HCT116 (cell line): ENCODE measurements at regions not wholly inside any gene's neighbourhood (a gene's known extent, or its start where the extent isn't known, plus 50 kb on each side); places are given as distances from the start of the nearest gene placed in this dataset.

Source experiments
- ATAC-seq: fragments of 200-7000 bp; cut with Tn5 transposase; 2 replicates; pipeline ENCODE4 v1.9.1; 2020; ENCODE audit warnings: mild to moderate bottlenecking, moderate library complexity
- BruUV-seq: library from RNA; stranded (reverse); fragments of 400-500 nt; replicated peaks from 2 replicates; lab custom pipeline; 2021; lab: Mats Ljungman, UMichigan
- CTCF ChIA-PET: fragments of 300-600 bp; sonication (Branson Sonifier 250); formaldehyde crosslinking; loops from one replicate; lab custom pipeline; 2021; ENCODE audit warnings: antibody characterized with exemption; lab: Charles Lee
- POLR2A ChIA-PET: fragments of 300-600, 350-600 bp; sonication (Branson Sonifier 250); formaldehyde crosslinking; loops from one replicate; lab custom pipeline; 2021; ENCODE audit warnings: antibody characterized with exemption; lab: Charles Lee
- RAD21 ChIA-PET, 2 experiments: fragments of 300-600 bp; sonication (Branson Sonifier 250); formaldehyde crosslinking; loops; one replicate each; lab custom pipeline; 2023; ENCODE audit warnings: low total read pairs in 2 of 2; ENCODE audit not compliant: uncharacterized antibody in 2 of 2, unreplicated experiment in 2 of 2, low non-redundant PET in 1 of 2; lab: Charles Lee
- DNase-seq: peaks from one replicate; pipeline ENCODE4 v3.0.0-alpha.2; 2010; ENCODE audit warnings: low read depth, low spot score
- H2AFZ ChIP-seq: fragments of 200-600 bp; shearing (Covaris generic), sonication (generic); 2 replicates; pipeline ENCODE4 v1.6.1; 2017; ENCODE audit warnings: low read depth, mixed run types, mixed read lengths, antibody characterized with exemption, low read length; ENCODE audit not compliant: poor library complexity, severe bottlenecking
- H3K27ac ChIP-seq: 2 replicates; pipeline ENCODE4 v1.5.1; 2012; ENCODE audit warnings: low read depth, low read length
- H3K27me3 ChIP-seq: fragments of 200-600 bp; sonication (generic); 2 replicates; pipeline ENCODE4 v1.6.1; 2016; ENCODE audit warnings: mixed run types, low read length, mixed read lengths; ENCODE audit not compliant: insufficient read depth
- H3K36me3 ChIP-seq, 2 experiments: fragments of 200-500 bp in 1 of 2; fragments of 200-600 bp in 1 of 2; sonication (Bioruptor generic) in 1 of 2; sonication (generic) in 1 of 2; 2 replicates each; pipeline versions ENCODE4 v1.5.1 to v1.6.1; 2014 to 2016; ENCODE audit warnings: low read length in 2 of 2, inconsistent platforms in 1 of 2, mixed read lengths in 1 of 2, mixed run types in 1 of 2; ENCODE audit not compliant: insufficient read depth in 2 of 2, control insufficient read depth in 1 of 2
- H3K4me1 ChIP-seq, 2 experiments: fragments of 200-600 bp in 1 of 2; sonication (generic) in 1 of 2; 2 replicates each; pipeline versions ENCODE4 v1.5.1 to v1.6.1; 2012 to 2017; ENCODE audit warnings: low read length in 2 of 2, inconsistent platforms in 1 of 2, mild to moderate bottlenecking in 1 of 2, mixed read lengths in 1 of 2, mixed run types in 1 of 2, moderate library complexity in 1 of 2; ENCODE audit not compliant: insufficient read depth in 2 of 2, control insufficient read depth in 1 of 2
- H3K4me2 ChIP-seq: fragments of 200-600 bp; sonication (generic); 2 replicates; pipeline ENCODE4 v1.6.1; 2017; ENCODE audit warnings: mixed run types, low read length, mixed read lengths
- H3K4me3 ChIP-seq, 2 experiments: fragments of 200-600 bp in 1 of 2; sonication (generic) in 1 of 2; replicated peaks in 1 of 2; 2 replicates each; pipeline ENCODE4 v1.5.1; 2011 to 2016; ENCODE audit warnings: low read length in 2 of 2, control low read depth in 1 of 2, low read depth in 1 of 2, mild to moderate bottlenecking in 1 of 2, mixed read lengths in 1 of 2, mixed run types in 1 of 2
- H3K79me2 ChIP-seq: fragments of 200-600 bp; sonication (generic); 2 replicates; pipeline ENCODE4 v1.6.1; 2017; ENCODE audit warnings: mild to moderate bottlenecking, mixed run types, low read length, moderate library complexity, mixed read lengths; ENCODE audit not compliant: insufficient read depth
- H3K9ac ChIP-seq: fragments of 200-600 bp; sonication (generic); 2 replicates; pipeline ENCODE4 v1.6.1; 2016; ENCODE audit warnings: low read length, mixed read lengths
- H3K9me2 ChIP-seq: fragments of 200-600 bp; sonication (generic), shearing (Covaris generic); 2 replicates; pipeline ENCODE4 v1.6.1; 2017; ENCODE audit warnings: mixed run types, mild to moderate bottlenecking, moderate library complexity; ENCODE audit not compliant: insufficient read depth
- H3K9me3 ChIP-seq, 2 experiments: fragments of 200-500 bp in 1 of 2; fragments of 200-600 bp in 1 of 2; sonication (Bioruptor generic) in 1 of 2; sonication (generic) in 1 of 2; 2 replicates each; pipeline ENCODE4 v1.6.1; 2014 to 2017; ENCODE audit warnings: low read length in 2 of 2, mixed read lengths in 2 of 2, inconsistent platforms in 1 of 2, low read depth in 1 of 2, mild to moderate bottlenecking in 1 of 2, mixed run types in 1 of 2, moderate library complexity in 1 of 2; ENCODE audit not compliant: control insufficient read depth in 1 of 2, insufficient read depth in 1 of 2
- H4K20me1 ChIP-seq: fragments of 200-600 bp; sonication (generic), shearing (Covaris generic); 2 replicates; pipeline ENCODE4 v1.6.1; 2017; ENCODE audit warnings: mixed run types, mild to moderate bottlenecking, moderate library complexity; ENCODE audit not compliant: insufficient read depth
- CBX3 ChIP-seq: IDR thresholded peaks from 2 replicates; pipeline ENCODE4 v1.6.1; 2012; ENCODE audit warnings: low read depth
- EZH2 ChIP-seq: fragments of 200-600 bp; sonication (generic); IDR thresholded peaks from 2 replicates; pipeline ENCODE4 v1.6.1; 2017; ENCODE audit warnings: antibody characterized with exemption, mixed run types
- JUND ChIP-seq: IDR thresholded peaks from 2 replicates; pipeline ENCODE4 v1.6.1; 2012
- RAD21 ChIP-seq: IDR thresholded peaks from 2 replicates; pipeline ENCODE4 v1.6.1; 2012; ENCODE audit warnings: low read depth, mild to moderate bottlenecking
- SIN3A ChIP-seq: IDR thresholded peaks from 2 replicates; pipeline ENCODE4 v1.6.1; 2012; ENCODE audit warnings: low read depth
- YY1 ChIP-seq: IDR thresholded peaks from 2 replicates; pipeline ENCODE4 v1.6.1; 2011; ENCODE audit warnings: low read length, low read depth, moderate library complexity, mild to moderate bottlenecking; ENCODE audit not compliant: insufficient replicate concordance; ENCODE audit errors: extremely low read depth
- ZBTB33 ChIP-seq: IDR thresholded peaks from 2 replicates; pipeline ENCODE4 v1.6.1; 2011; ENCODE audit warnings: mild to moderate bottlenecking, low read length, moderate library complexity; ENCODE audit not compliant: insufficient replicate concordance; ENCODE audit errors: extremely low read depth
- intact Hi-C: fragments of 100-400 bp; cut with micrococcal nuclease; formaldehyde crosslinking; loops from 2 replicates; pipeline ENCODE4 v1.10.0; 2022
- TF ChIP-seq, protein P1 (sequence below), 3 experiments: fragments of 200-600 bp in 1 of 3; sonication (generic) in 1 of 3; IDR thresholded peaks in 2 of 3; conservative IDR thresholded peaks in 1 of 3; 2 replicates each; pipeline ENCODE4 v1.5.1; 2012 to 2017; ENCODE audit warnings: low read depth in 2 of 3, low read length in 2 of 3, antibody characterized with exemption in 1 of 3, borderline replicate concordance in 1 of 3, control low read depth in 1 of 3, mild to moderate bottlenecking in 1 of 3, mixed read lengths in 1 of 3, mixed run types in 1 of 3, moderate library complexity in 1 of 3; ENCODE audit not compliant: insufficient read depth in 1 of 3
- TF ChIP-seq, protein P2 (sequence below): IDR thresholded peaks from 2 replicates; pipeline ENCODE4 v1.6.1; 2012

GRCh38 chr12:5171701-5172100, 128.0 kb downstream of the KCNA5 start:
- intact Hi-C loops = loop anchor here (1.0 to 10.0 kb wide), 4 partner anchors 271 to 933 kb away; no protein-coding TSS in a partner anchor
- TF ChIP-seq, protein P1, sequence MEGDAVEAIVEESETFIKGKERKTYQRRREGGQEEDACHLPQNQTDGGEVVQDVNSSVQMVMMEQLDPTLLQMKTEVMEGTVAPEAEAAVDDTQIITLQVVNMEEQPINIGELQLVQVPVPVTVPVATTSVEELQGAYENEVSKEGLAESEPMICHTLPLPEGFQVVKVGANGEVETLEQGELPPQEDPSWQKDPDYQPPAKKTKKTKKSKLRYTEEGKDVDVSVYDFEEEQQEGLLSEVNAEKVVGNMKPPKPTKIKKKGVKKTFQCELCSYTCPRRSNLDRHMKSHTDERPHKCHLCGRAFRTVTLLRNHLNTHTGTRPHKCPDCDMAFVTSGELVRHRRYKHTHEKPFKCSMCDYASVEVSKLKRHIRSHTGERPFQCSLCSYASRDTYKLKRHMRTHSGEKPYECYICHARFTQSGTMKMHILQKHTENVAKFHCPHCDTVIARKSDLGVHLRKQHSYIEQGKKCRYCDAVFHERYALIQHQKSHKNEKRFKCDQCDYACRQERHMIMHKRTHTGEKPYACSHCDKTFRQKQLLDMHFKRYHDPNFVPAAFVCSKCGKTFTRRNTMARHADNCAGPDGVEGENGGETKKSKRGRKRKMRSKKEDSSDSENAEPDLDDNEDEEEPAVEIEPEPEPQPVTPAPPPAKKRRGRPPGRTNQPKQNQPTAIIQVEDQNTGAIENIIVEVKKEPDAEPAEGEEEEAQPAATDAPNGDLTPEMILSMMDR (IDR thresholded peaks at IDR 0.05 in 2 of 3, conservative IDR thresholded peaks at IDR 0.05 in 1 of 3; ENCODE audit: borderline replicate concordance in 1 of 3, insufficient read depth in 1 of 3, low read depth in 2 of 3, low read length in 2 of 3) = peak; percentile 51 to 75 (median 67); a peak in 5 of 6 replicates
- TF ChIP-seq RAD21 = peak; percentile 80
- TF ChIP-seq EZH2 = no peak
- H3K9ac ChIP-seq = no peak overlapping the region
- no peaks in the 10 kb centered on the region for H3K27me3 ChIP-seq
- RAD21 ChIA-PET = no interaction called here
- H3K27ac ChIP-seq = no peak overlapping the region
- CTCF ChIA-PET = interaction anchor here (1.0 kb wide), 1 partner anchor 817 kb away, joined by 3 read pairs; no protein-coding TSS in a partner anchor
- no peak overlapping the region for H2AFZ ChIP-seq
- H3K36me3 ChIP-seq = peaks cover 0 to 2% of the 10 kb centered on the region in 2 experiments; a peak in 1 of 4 replicates
- DNase-seq (peak; percentile 23), ATAC-seq (peak; percentile 36)
- H3K4me3 ChIP-seq = no peak overlapping the region
- peaks cover 20 to 48% of the 10 kb centered on the region in 2 experiments for H3K4me1 ChIP-seq
- no peaks in the 10 kb centered on the region for H4K20me1 ChIP-seq
- no peaks in the 10 kb centered on the region for H3K9me3 ChIP-seq
- no peaks in the 10 kb centered on the region for H3K79me2 ChIP-seq
- no TSS peak for BruUV-seq
- H3K9me2 ChIP-seq = no peaks in the 10 kb centered on the region
- H3K4me2 ChIP-seq = no peak overlapping the region
- POLR2A ChIA-PET = no interaction called here

GRCh38 chr12:5172886-5173285, 129.2 kb downstream of the KCNA5 start:
- no peaks in the 10 kb centered on the region for H3K9me2 ChIP-seq
- H3K9me3 ChIP-seq = no peaks in the 10 kb centered on the region
- RAD21 ChIA-PET = interaction anchor here in 1 of 2 experiments (1.1 kb wide), 1 partner anchor 27 kb away, joined by 3 read pairs; no protein-coding TSS in a partner anchor
- no peaks in the 10 kb centered on the region for H3K79me2 ChIP-seq
- peak overlapping the region in 1 of 2 experiments; percentile 31; a peak in 2 of 4 replicates for H3K4me3 ChIP-seq
- POLR2A ChIA-PET = no interaction called here
- H4K20me1 ChIP-seq = no peaks in the 10 kb centered on the region
- peaks cover 0 to 2% of the 10 kb centered on the region in 2 experiments; a peak in 1 of 4 replicates for H3K36me3 ChIP-seq
- peak overlapping the region; percentile 69 for H3K4me2 ChIP-seq
- no peaks in the 10 kb centered on the region for H3K27me3 ChIP-seq
- CTCF ChIA-PET = interaction anchor here (0.6 to 2.1 kb wide), 4 partner anchors 256 to 816 kb away, joined by 3 to 5 read pairs (median 4); no protein-coding TSS in a partner anchor
- peak overlapping the region; percentile 50 for H3K9ac ChIP-seq
- H2AFZ ChIP-seq = no peak overlapping the region
- no TSS peak for BruUV-seq
- H3K27ac ChIP-seq = peak overlapping the region; percentile 47; the same call in 1 of the 2 replicates
- H3K4me1 ChIP-seq = peaks cover 31 to 53% of the 10 kb centered on the region in 2 experiments
- no peak for DNase-seq
- TF ChIP-seq JUND = no peak
- no peak for TF ChIP-seq CBX3
- TF ChIP-seq RAD21 = no peak
- TF ChIP-seq SIN3A = no peak
- TF ChIP-seq ZBTB33 = no peak
- TF ChIP-seq, protein P1 (IDR thresholded peaks at IDR 0.05 in 2 of 3, conservative IDR thresholded peaks at IDR 0.05 in 1 of 3; ENCODE audit: borderline replicate concordance in 1 of 3, insufficient read depth in 1 of 3, low read depth in 2 of 3, low read length in 2 of 3) = no peak
- TF ChIP-seq YY1 = no peak
- TF ChIP-seq, protein P2, sequence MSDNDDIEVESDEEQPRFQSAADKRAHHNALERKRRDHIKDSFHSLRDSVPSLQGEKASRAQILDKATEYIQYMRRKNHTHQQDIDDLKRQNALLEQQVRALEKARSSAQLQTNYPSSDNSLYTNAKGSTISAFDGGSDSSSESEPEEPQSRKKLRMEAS = no peak
- TF ChIP-seq, all 23 proteins: peak for 0
- intact Hi-C loops = loop anchor here (5.0 to 10.0 kb wide), 3 partner anchors 339 to 932 kb away; no protein-coding TSS in a partner anchor
- ATAC-seq = no peak
